K562 (cell line): ENCODE measurements at regions not wholly inside any gene's neighbourhood (a gene's known extent, or its start where the extent isn't known, plus 50 kb on each side); places are given as distances from the start of the nearest gene placed in this dataset.

ENCODE experiments used
- ARID1B ChIP-seq: fragments of 450-650 bp; IDR thresholded peaks from 2 replicates; pipeline ENCODE4 v1.6.1; 2016; ENCODE audit warnings: antibody characterized with exemption, mild to moderate bottlenecking, inconsistent platforms
- BRD9 ChIP-seq: fragments of 450-650 bp; IDR thresholded peaks from 2 replicates; pipeline ENCODE4 v1.6.1; 2018; ENCODE audit warnings: low read depth; ENCODE audit not compliant: partially characterized antibody
- BRF1 ChIP-seq: IDR thresholded peaks from 3 replicates; pipeline ENCODE4 v1.6.1; 2011; ENCODE audit warnings: borderline replicate concordance, mild to moderate bottlenecking; ENCODE audit not compliant: insufficient read length; ENCODE audit errors: extremely low read depth
- ELF2 ChIP-seq: fragments of 250-450 bp; sonication (Bioruptor Pico); IDR thresholded peaks from 2 replicates; pipeline ENCODE4 v1.5.0; 2021; ENCODE audit warnings: mild to moderate bottlenecking
- ELF4 ChIP-seq: fragments of 450-650 bp; formaldehyde crosslinking; IDR thresholded peaks from 2 replicates; pipeline ENCODE4 v1.4.0; 2022; ENCODE audit warnings: missing genetic modification characterization
- ETV1 ChIP-seq: fragments of 450-650 bp; conservative IDR thresholded peaks from 2 replicates; pipeline ENCODE4 v1.6.1; 2016; ENCODE audit warnings: missing genetic modification characterization, control low read depth, low read depth, missing compliant biosample characterization
- FOS ChIP-seq: IDR thresholded peaks from 3 replicates; pipeline ENCODE4 v1.6.1; 2011; ENCODE audit not compliant: insufficient read length; ENCODE audit errors: extremely low read depth
- FOXA1 ChIP-seq: fragments of 450-650 bp; IDR thresholded peaks from 2 replicates; pipeline ENCODE4 v1.6.1; 2016; ENCODE audit warnings: mild to moderate bottlenecking, borderline replicate concordance
- HDAC1 ChIP-seq, 2 experiments: fragments of 450-650 bp; IDR thresholded peaks; 2 replicates each; pipeline ENCODE4 v1.6.1; 2016 to 2017; ENCODE audit warnings: inconsistent platforms in 1 of 2, mild to moderate bottlenecking in 1 of 2, moderate library complexity in 1 of 2
- IFI16 ChIP-seq: fragments of 250-450 bp; sonication (Bioruptor Pico); IDR thresholded peaks from 2 replicates; pipeline ENCODE4 v2.1.2; 2022; ENCODE audit warnings: mild to moderate bottlenecking, inconsistent platforms
- KLF1 ChIP-seq: fragments of 450-650 bp; IDR thresholded peaks from 2 replicates; pipeline ENCODE4 v1.6.1; 2016; ENCODE audit warnings: missing genetic modification characterization, missing compliant biosample characterization
- MAZ ChIP-seq, 2 experiments: fragments of 450-650 bp in 1 of 2; sonication (generic) in 1 of 2; formaldehyde crosslinking; IDR thresholded peaks in 1 of 2; conservative IDR thresholded peaks in 1 of 2; 2 replicates each; pipeline versions ENCODE4 v1.4.0 to v1.5.0; 2020; ENCODE audit warnings: mild to moderate bottlenecking in 1 of 2, missing genetic modification reagents in 1 of 2
- POLR3G ChIP-seq: IDR thresholded peaks from 2 replicates; pipeline ENCODE4 v1.6.1; 2011; ENCODE audit not compliant: insufficient read length, insufficient replicate concordance; ENCODE audit errors: extremely low read depth
- RAD21 ChIP-seq, 2 experiments: fragments of 250-450 bp in 1 of 2; fragments of 450-650 bp in 1 of 2; sonication (Bioruptor Pico) in 1 of 2; formaldehyde crosslinking in 1 of 2; IDR thresholded peaks in 1 of 2; conservative IDR thresholded peaks in 1 of 2; 2 replicates each; pipeline versions ENCODE4 v1.4.0 to v1.8.0; 2020 to 2022; ENCODE audit warnings: mild to moderate bottlenecking in 2 of 2, moderate library complexity in 1 of 2
- RBM17 ChIP-seq: fragments of 200-400 bp; formaldehyde crosslinking; IDR thresholded peaks from 2 replicates; pipeline ENCODE4 v1.6.1; 2017; ENCODE audit warnings: low read depth, mild to moderate bottlenecking, low read length, borderline replicate concordance
- SMAD4 ChIP-seq: fragments of 250-450 bp; sonication (Bioruptor Pico); conservative IDR thresholded peaks from 2 replicates; pipeline ENCODE4 v1.8.0; 2021; ENCODE audit warnings: inconsistent platforms, mild to moderate bottlenecking, moderate library complexity
- SREBF2 ChIP-seq: sonication (generic); formaldehyde crosslinking; IDR thresholded peaks from 2 replicates; pipeline ENCODE4 v1.4.0; 2020; ENCODE audit warnings: mild to moderate bottlenecking, missing genetic modification reagents
- TCF3 ChIP-seq: sonication (generic); formaldehyde crosslinking; IDR thresholded peaks from 2 replicates; pipeline ENCODE4 v1.4.0; 2020; ENCODE audit warnings: mild to moderate bottlenecking, missing genetic modification reagents
- U2AF2 ChIP-seq: fragments of 200-400 bp; formaldehyde crosslinking; optimal IDR thresholded peaks from 2 replicates; pipeline ENCODE3; 2017; ENCODE audit warnings: low read depth, mild to moderate bottlenecking, low read length
- XRCC4 ChIP-seq: IDR thresholded peaks from one replicate; pipeline ENCODE4 v1.6.1; 2011; ENCODE audit not compliant: insufficient read depth, insufficient read length; ENCODE audit errors: extremely low read depth
- ZNF12 ChIP-seq: sonication (generic); formaldehyde crosslinking; IDR thresholded peaks from 2 replicates; pipeline ENCODE4 v1.4.0; 2020; ENCODE audit warnings: mild to moderate bottlenecking, missing genetic modification reagents
- ZNF232 ChIP-seq: sonication (generic); formaldehyde crosslinking; IDR thresholded peaks from 2 replicates; pipeline ENCODE4 v1.8.0; 2022; ENCODE audit warnings: mild to moderate bottlenecking, missing genetic modification reagents
- ZNF239 ChIP-seq: fragments of 250-450 bp; sonication (Bioruptor Pico); IDR thresholded peaks from 2 replicates; pipeline ENCODE4 v1.4.0; 2020; ENCODE audit warnings: mild to moderate bottlenecking
- ZNF584 ChIP-seq: fragments of 200-800 bp; sonication (Bioruptor generic); IDR thresholded peaks from 2 replicates; pipeline ENCODE4 v1.6.1; 2016; ENCODE audit warnings: low read depth, mild to moderate bottlenecking, missing genetic modification characterization, missing compliant biosample characterization
- TF ChIP-seq, protein P1 (sequence below): fragments of 450-650 bp; IDR thresholded peaks from 2 replicates; pipeline ENCODE4 v1.6.1; 2016; ENCODE audit warnings: mild to moderate bottlenecking
- TF ChIP-seq, protein P2 (sequence below): sonication (generic); formaldehyde crosslinking; IDR thresholded peaks from 2 replicates; pipeline ENCODE4 v1.8.1; 2022; ENCODE audit warnings: missing genetic modification reagents

DNA sequence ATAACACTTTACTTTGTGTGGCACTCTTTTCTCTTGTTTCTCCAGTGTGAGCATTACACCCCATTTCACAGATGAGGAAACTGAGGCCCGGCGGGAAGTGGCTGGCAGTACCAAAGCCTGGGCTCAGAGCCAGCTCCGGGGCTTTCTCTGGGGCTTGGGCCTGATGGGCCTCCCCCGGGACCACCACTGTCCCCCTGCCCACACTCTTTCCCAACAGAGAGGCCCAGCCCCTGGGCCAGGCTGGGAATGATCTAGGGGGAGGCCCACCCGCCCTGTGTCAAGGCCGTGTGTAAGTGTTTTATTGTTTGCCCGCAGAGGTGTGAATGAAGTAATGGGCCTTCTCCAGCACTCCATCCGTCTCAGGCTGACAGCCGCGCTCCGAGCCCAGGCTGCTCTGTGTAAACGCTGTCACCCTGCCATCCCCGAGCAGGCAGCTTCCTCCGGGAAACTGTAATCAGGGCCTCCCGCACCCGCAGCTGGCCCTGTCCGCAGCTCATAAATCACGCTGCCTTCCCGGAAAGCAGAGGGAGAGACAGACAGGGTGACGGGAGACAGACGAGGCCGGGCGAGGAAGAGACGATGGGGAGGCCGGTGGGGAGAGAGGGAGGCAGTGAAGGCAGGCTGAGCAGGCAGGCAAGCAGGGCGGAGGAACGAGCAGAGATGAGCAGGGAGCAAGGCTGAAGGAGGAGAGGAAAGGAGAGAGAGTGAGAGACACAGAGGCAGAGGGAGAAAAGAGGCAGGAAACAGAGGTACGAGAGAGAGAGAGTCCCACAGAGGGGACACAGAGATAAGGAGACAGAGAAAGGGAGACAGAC lies 109.7 kb upstream of the ZBTB40 start (continued):
- TF ChIP-seq, protein P1, sequence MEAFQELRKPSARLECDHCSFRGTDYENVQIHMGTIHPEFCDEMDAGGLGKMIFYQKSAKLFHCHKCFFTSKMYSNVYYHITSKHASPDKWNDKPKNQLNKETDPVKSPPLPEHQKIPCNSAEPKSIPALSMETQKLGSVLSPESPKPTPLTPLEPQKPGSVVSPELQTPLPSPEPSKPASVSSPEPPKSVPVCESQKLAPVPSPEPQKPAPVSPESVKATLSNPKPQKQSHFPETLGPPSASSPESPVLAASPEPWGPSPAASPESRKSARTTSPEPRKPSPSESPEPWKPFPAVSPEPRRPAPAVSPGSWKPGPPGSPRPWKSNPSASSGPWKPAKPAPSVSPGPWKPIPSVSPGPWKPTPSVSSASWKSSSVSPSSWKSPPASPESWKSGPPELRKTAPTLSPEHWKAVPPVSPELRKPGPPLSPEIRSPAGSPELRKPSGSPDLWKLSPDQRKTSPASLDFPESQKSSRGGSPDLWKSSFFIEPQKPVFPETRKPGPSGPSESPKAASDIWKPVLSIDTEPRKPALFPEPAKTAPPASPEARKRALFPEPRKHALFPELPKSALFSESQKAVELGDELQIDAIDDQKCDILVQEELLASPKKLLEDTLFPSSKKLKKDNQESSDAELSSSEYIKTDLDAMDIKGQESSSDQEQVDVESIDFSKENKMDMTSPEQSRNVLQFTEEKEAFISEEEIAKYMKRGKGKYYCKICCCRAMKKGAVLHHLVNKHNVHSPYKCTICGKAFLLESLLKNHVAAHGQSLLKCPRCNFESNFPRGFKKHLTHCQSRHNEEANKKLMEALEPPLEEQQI, result no peak
- no peak for TF ChIP-seq FOS
- no peak for TF ChIP-seq XRCC4
- no peak for TF ChIP-seq FOXA1
- peak; percentile 61; the same call in 1 of the 2 replicates for TF ChIP-seq ZNF584
- TF ChIP-seq ZNF12 (CRISPR knock-in tag), result no peak
- no peak for TF ChIP-seq U2AF2
- peak; percentile 89 for TF ChIP-seq ETV1 (tag)
- TF ChIP-seq ELF4 (CRISPR knock-in tag), result peak; percentile 66; the same call in 1 of the 2 replicates
- TF ChIP-seq ELF2, result no peak
- TF ChIP-seq, protein P2, sequence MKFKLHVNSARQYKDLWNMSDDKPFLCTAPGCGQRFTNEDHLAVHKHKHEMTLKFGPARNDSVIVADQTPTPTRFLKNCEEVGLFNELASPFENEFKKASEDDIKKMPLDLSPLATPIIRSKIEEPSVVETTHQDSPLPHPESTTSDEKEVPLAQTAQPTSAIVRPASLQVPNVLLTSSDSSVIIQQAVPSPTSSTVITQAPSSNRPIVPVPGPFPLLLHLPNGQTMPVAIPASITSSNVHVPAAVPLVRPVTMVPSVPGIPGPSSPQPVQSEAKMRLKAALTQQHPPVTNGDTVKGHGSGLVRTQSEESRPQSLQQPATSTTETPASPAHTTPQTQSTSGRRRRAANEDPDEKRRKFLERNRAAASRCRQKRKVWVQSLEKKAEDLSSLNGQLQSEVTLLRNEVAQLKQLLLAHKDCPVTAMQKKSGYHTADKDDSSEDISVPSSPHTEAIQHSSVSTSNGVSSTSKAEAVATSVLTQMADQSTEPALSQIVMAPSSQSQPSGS (CRISPR knock-in tag), result no peak
- TF ChIP-seq POLR3G, result no peak
- no peak for TF ChIP-seq RBM17
- no peak for TF ChIP-seq IFI16
- TF ChIP-seq ZNF239 (CRISPR knock-in tag), result no peak
- no peak for TF ChIP-seq MAZ (CRISPR knock-in tag; conservative IDR thresholded peaks at IDR 0.05 in 1 of 2, IDR thresholded peaks at IDR 0.05 in 1 of 2)
- peak; percentile 97 for TF ChIP-seq SMAD4 (CRISPR knock-in tag)
- no peak for TF ChIP-seq SREBF2 (CRISPR knock-in tag)
- TF ChIP-seq ZNF232, result no peak
- TF ChIP-seq TCF3, result peak; percentile 58; the same call in 1 of the 2 replicates
- no peak for TF ChIP-seq BRD9
- TF ChIP-seq BRF1, result no peak
- peak in 1 of 2 experiments; percentile 75; a peak in 2 of 4 replicates for TF ChIP-seq HDAC1 (IDR thresholded peaks at IDR 0.05)
- TF ChIP-seq KLF1 (tag), result no peak
- TF ChIP-seq ARID1B, result peak; percentile 75
- 0 out of 4 replicates have a peak, but pooled peaks of 1 of the 2 experiments have one; percentile 7 for TF ChIP-seq RAD21 (CRISPR knock-in tag; conservative IDR thresholded peaks at IDR 0.05 in 1 of 2, IDR thresholded peaks at IDR 0.05 in 1 of 2)
